H1 (cell line): ENCODE measurements at regions not wholly inside any gene's neighbourhood (a gene's known extent, or its start where the extent isn't known, plus 50 kb on each side); places are given as distances from the start of the nearest gene placed in this dataset.

Experiments used
- POLR2A ChIP-seq, 2 experiments: IDR thresholded peaks; 1 replicate in 1 of 2; 2 replicates in 1 of 2; pipeline ENCODE4 v1.6.1; 2011; ENCODE audit warnings: low read depth in 2 of 2, low read length in 2 of 2, mild to moderate bottlenecking in 2 of 2; ENCODE audit errors: control extremely low read depth in 1 of 2
- RAD21 ChIP-seq, 2 experiments: IDR thresholded peaks in 1 of 2; conservative IDR thresholded peaks in 1 of 2; 2 replicates each; pipeline ENCODE4 v1.6.1; 2011; ENCODE audit warnings: low read depth in 2 of 2, low read length in 2 of 2, improper control_type of control experiment in 1 of 2, inconsistent platforms in 1 of 2, mild to moderate bottlenecking in 1 of 2, moderate library complexity in 1 of 2
- SAP30 ChIP-seq: fragments of 300-600 bp; sonication (generic); IDR thresholded peaks from 2 replicates; pipeline ENCODE4 v1.7.1; 2012; ENCODE audit warnings: low read length, moderate library complexity, mild to moderate bottlenecking, inconsistent platforms; ENCODE audit not compliant: insufficient read depth, insufficient replicate concordance

GRCh38 chr10:45147000-45147399 is 146.3 kb downstream of the ZNF22 start:
- TF ChIP-seq RAD21 (IDR thresholded peaks at IDR 0.05 in 1 of 2, conservative IDR thresholded peaks at IDR 0.05 in 1 of 2; ENCODE audit: low read depth in 2 of 2, low read length in 2 of 2) (no peak), POLR2A (IDR thresholded peaks at IDR 0.05; ENCODE audit: control extremely low read depth in 1 of 2, low read depth in 2 of 2, low read length in 2 of 2) (no peak), SAP30 (no peak)
